HEK293T (cell line): ENCODE measurements at regions not wholly inside any gene's neighbourhood (a gene's known extent, or its start where the extent isn't known, plus 50 kb on each side); places are given as distances from the start of the nearest gene placed in this dataset.

ENCODE experiments used
- CTCF ChIA-PET: fragments of 350-600 bp; formaldehyde crosslinking; extraction: SDS; loops from one replicate; lab custom pipeline; 2021; ENCODE audit warnings: antibody characterized with exemption, inconsistent platforms; lab: Yijun Ruan, JAX
- POLR2A ChIA-PET: fragments of 350-600 bp; formaldehyde crosslinking; extraction: SDS; loops from one replicate; lab custom pipeline; 2020; ENCODE audit warnings: antibody characterized with exemption, inconsistent platforms; lab: Yijun Ruan, JAX
- DNase-seq: peaks from one replicate; pipeline ENCODE4 v3.0.0; 2012; ENCODE audit warnings: mixed read lengths; ENCODE audit errors: extremely low spot score
- ARNT ChIP-seq: fragments of 450-650 bp; IDR thresholded peaks from 2 replicates; pipeline ENCODE4 v1.6.1; 2017; ENCODE audit warnings: mild to moderate bottlenecking
- BHLHE40 ChIP-seq: fragments of 450-650 bp; IDR thresholded peaks from 2 replicates; pipeline ENCODE4 v1.6.1; 2016; ENCODE audit warnings: mild to moderate bottlenecking, moderate library complexity, borderline replicate concordance
- CTBP1 ChIP-seq: fragments of 450-650 bp; IDR thresholded peaks from 2 replicates; pipeline ENCODE4 v1.6.1; 2016; ENCODE audit warnings: borderline replicate concordance
- ELF4 ChIP-seq: fragments of 450-650 bp; IDR thresholded peaks from 2 replicates; pipeline ENCODE4 v1.6.1; 2017; ENCODE audit warnings: antibody characterized with exemption
- FOXA1 ChIP-seq: fragments of 450-650 bp; IDR thresholded peaks from 2 replicates; pipeline ENCODE4 v1.6.1; 2016; ENCODE audit warnings: mild to moderate bottlenecking
- FOXK2 ChIP-seq: fragments of 450-650 bp; IDR thresholded peaks from 2 replicates; pipeline ENCODE4 v1.6.1; 2016; ENCODE audit warnings: mild to moderate bottlenecking
- FOXM1 ChIP-seq: fragments of 450-650 bp; IDR thresholded peaks from 2 replicates; pipeline ENCODE4 v1.6.1; 2017; ENCODE audit warnings: mild to moderate bottlenecking, borderline replicate concordance
- HDGF ChIP-seq: fragments of 450-650 bp; IDR thresholded peaks from 2 replicates; pipeline ENCODE4 v1.6.1; 2017; ENCODE audit warnings: antibody characterized with exemption, borderline replicate concordance
- L3MBTL2 ChIP-seq: fragments of 450-650 bp; conservative IDR thresholded peaks from 2 replicates; pipeline ENCODE4 v1.6.1; 2016; ENCODE audit warnings: mild to moderate bottlenecking
- LEF1 ChIP-seq: fragments of 450-650 bp; IDR thresholded peaks from 2 replicates; pipeline ENCODE4 v1.6.1; 2017; ENCODE audit warnings: mild to moderate bottlenecking, borderline replicate concordance
- NFRKB ChIP-seq: fragments of 450-650 bp; IDR thresholded peaks from 2 replicates; pipeline ENCODE4 v1.6.1; 2016; ENCODE audit warnings: mild to moderate bottlenecking, moderate library complexity
- SP1 ChIP-seq: fragments of 450-650 bp; IDR thresholded peaks from 2 replicates; pipeline ENCODE4 v1.6.1; 2017
- SUZ12 ChIP-seq: fragments of 450-650 bp; IDR thresholded peaks from 2 replicates; pipeline ENCODE4 v1.6.1; 2016; ENCODE audit warnings: mild to moderate bottlenecking
- TARDBP ChIP-seq: fragments of 450-650 bp; IDR thresholded peaks from 2 replicates; pipeline ENCODE4 v1.6.1; 2016
- ZNF384 ChIP-seq: fragments of 450-650 bp; IDR thresholded peaks from 2 replicates; pipeline ENCODE4 v1.6.1; 2016
- TF ChIP-seq, protein P1 (sequence below): fragments of 450-650 bp; IDR thresholded peaks from 2 replicates; pipeline ENCODE4 v1.6.1; 2016

DNA sequence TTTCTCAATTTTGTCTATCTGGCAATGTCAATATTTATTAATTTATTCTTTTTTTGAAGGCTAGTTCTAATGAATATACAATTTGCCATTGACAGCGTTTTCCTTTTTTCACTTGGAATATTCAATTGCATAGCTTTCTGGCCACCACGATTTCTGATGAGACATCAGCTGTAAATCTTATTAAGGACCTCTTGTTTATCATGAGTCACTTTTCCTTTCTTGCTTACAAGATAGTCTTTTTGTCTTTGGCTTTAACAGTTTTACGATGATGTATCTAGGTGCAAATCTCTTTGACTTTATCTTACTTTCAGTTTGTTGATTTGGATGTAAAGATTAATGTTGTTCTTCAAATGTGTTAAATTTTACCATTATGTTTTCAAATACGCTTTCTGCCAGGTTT, 991.6 kb upstream of the SLC10A2 start:
- ChIA-PET POLR2A (no interaction called here), CTCF (no interaction called here)
- no peak for DNase-seq
- TF ChIP-seq FOXA1 (no peak), ELF4 (no peak), L3MBTL2 (no peak), BHLHE40 (no peak), SUZ12 (no peak), LEF1 (no peak), HDGF (no peak), ZNF384 (no peak), FOXM1 (no peak), FOXK2 (no peak), NFRKB (no peak), CTBP1 (no peak), ARNT (no peak), TARDBP (no peak), SP1 (no peak)
- TF ChIP-seq, protein P1, sequence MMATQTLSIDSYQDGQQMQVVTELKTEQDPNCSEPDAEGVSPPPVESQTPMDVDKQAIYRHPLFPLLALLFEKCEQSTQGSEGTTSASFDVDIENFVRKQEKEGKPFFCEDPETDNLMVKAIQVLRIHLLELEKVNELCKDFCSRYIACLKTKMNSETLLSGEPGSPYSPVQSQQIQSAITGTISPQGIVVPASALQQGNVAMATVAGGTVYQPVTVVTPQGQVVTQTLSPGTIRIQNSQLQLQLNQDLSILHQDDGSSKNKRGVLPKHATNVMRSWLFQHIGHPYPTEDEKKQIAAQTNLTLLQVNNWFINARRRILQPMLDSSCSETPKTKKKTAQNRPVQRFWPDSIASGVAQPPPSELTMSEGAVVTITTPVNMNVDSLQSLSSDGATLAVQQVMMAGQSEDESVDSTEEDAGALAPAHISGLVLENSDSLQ: no peak

DNA sequence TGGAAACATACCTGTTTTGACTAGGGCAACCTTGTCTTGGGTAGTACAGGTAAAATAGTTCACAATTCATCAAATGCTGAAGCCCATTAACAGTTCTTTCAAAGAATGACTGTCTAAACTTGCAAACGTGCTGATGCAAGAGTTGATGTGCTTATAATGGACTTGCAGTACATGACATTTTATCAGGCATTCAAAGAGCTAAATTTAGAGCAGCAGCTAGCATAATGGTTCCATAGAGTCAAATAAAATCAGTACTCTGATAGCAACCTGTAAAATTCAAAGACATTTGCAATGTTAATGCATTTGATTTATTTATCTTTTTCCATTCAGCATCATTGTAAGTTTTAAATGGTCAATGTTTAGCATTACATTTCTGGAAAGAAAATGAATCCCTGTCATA, 979.7 kb upstream of the SLC10A2 start:
- POLR2A ChIA-PET: no interaction called here
- TF ChIP-seq ARNT: no peak
- no peak for TF ChIP-seq SP1
- no peak for TF ChIP-seq FOXM1
- TF ChIP-seq SUZ12: no peak
- no peak for TF ChIP-seq HDGF
- TF ChIP-seq BHLHE40: no peak
- no peak for TF ChIP-seq FOXA1
- no peak for TF ChIP-seq LEF1
- no peak for TF ChIP-seq NFRKB
- TF ChIP-seq ELF4: no peak
- no peak for TF ChIP-seq ZNF384
- no peak for TF ChIP-seq L3MBTL2
- no peak for TF ChIP-seq FOXK2
- TF ChIP-seq CTBP1: no peak
- no peak for TF ChIP-seq TARDBP
- TF ChIP-seq, protein P1: no peak
- no peak for DNase-seq
- CTCF ChIA-PET: no interaction called here

DNA sequence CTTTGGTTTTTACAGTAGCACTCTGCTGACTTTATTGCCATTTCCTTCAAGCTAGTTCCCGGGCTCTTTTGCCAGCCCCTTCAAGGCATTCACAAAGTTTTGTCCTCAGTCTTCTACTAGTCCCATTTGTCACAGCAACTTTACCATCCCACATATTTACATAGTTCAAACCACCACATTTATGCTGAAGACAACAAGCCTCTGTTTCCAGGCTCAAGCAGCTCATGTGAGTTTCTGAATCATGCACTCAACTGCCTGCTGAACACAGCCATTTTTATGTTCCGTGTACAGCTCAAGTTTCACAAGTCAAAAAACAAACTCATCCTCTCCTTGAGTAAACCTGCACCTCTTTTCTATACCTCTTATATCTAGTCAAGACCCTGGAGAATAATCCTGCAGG, 977.0 kb upstream of the SLC10A2 start:
- CTCF ChIA-PET: no interaction called here
- no peak for DNase-seq
- TF ChIP-seq BHLHE40: no peak
- no peak for TF ChIP-seq FOXK2
- TF ChIP-seq L3MBTL2: no peak
- TF ChIP-seq SUZ12: no peak
- POLR2A ChIA-PET: no interaction called here

DNA sequence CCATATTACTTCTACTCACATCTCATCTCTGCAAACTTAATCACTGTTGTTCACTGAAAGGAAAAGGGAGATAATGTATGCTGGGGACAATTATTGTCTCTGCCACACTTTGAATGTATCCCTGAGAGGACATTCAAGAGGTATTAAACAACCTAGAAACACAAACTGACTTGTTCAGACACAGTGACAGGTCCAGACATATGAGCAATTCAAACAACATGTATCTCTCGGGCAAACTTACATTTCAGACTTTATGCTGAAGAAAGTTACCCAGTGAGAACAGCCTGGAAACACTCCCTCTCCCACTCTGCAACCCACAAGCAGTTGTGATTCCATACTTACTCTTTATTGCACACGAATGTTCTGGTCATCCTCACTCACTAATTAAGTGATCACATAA, 968.7 kb upstream of the SLC10A2 start:
- TF ChIP-seq CTBP1: no peak
- TF ChIP-seq SUZ12: no peak
- no peak for TF ChIP-seq BHLHE40
- no peak for TF ChIP-seq FOXM1
- TF ChIP-seq, protein P1: no peak
- TF ChIP-seq LEF1: no peak
- no peak for TF ChIP-seq HDGF
- TF ChIP-seq ELF4: no peak
- no peak for TF ChIP-seq SP1
- no peak for TF ChIP-seq ZNF384
- TF ChIP-seq TARDBP: no peak
- TF ChIP-seq FOXA1: no peak
- TF ChIP-seq FOXK2: no peak
- no peak for TF ChIP-seq NFRKB
- no peak for TF ChIP-seq L3MBTL2
- TF ChIP-seq ARNT: no peak
- CTCF ChIA-PET: no interaction called here
- POLR2A ChIA-PET: no interaction called here
- no peak for DNase-seq

DNA sequence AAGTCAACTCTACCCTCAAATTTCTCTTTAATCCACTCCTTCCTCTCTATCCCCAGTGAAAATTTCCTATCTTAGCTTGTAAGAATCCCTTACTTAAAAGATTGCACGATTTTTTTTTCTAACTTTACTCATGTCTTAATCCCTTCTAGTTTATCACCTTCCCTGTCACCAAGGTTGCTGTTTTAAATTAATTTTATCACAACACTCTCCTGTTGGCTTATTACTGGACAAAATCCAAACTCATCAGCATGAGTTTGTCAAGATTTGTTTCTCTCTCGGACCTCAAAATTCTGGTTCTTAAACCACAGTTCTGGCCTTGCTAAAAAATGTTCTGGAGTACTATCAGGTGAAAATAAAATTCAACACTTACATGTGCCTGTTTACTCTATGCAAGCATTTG, 959.1 kb upstream of the SLC10A2 start:
- CTCF ChIA-PET: no interaction called here
- POLR2A ChIA-PET: no interaction called here
- no peak for DNase-seq
- TF ChIP-seq LEF1 (no peak), ELF4 (no peak), BHLHE40 (no peak), TARDBP (no peak)

DNA sequence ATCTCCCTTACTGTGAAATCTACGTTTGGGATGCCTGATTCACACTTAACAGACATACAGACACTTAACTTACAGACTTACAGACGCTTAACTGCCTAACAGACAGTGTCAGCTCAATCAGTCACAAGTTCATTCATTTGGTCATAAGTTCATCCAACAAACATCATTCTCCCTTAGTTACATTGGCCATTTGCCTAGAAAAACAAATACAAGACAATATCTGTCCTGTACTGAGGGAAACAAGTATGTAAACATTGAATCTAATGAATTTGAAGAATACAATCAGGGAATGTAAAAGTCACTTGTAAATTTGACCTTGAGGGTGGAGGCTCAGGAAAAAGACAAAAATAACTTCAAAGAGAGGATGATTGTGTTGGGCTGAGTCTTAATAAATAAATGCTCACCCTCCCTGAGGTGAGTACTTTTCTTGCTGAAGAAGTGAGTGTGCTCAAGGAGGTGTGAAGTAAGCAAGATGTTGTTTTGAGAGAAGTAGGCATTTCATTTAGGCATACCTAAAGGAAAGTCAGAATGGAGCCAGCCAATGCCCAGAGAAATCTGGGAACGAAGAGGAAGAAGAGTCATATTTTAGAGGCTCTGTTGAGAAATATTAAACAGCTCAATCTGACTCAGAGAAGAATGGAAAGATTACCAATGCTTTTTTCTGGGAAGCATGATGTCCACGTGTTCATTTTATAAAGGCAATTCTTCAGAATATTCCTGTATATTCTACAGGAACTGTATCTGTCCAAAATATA, 958.4 kb upstream of the SLC10A2 start:
- ChIA-PET CTCF (no interaction called here), POLR2A (no interaction called here)
- no peak for TF ChIP-seq ELF4
- TF ChIP-seq ZNF384: no peak
- TF ChIP-seq CTBP1: no peak
- TF ChIP-seq SUZ12: no peak
- TF ChIP-seq BHLHE40: no peak
- TF ChIP-seq SP1: no peak
- no peak for TF ChIP-seq HDGF
- TF ChIP-seq FOXA1: no peak
- TF ChIP-seq TARDBP: no peak
- DNase-seq: no peak
